ENCODE measurements at regions not wholly inside any gene's neighbourhood (a gene's known extent, or its start where the extent isn't known, plus 50 kb on each side); places are given as distances from the start of the nearest gene placed in this dataset.
"Not testable (repeated sequence)": the region's sequence is repeated elsewhere in the genome, so short reads cannot be mapped to it uniquely, and the experiment has no call there.

GRCh38 chrX:123013141-123013540 lies 170.9 kb upstream of the GRIA3 start:
- DNase-seq = no peak

DNA sequence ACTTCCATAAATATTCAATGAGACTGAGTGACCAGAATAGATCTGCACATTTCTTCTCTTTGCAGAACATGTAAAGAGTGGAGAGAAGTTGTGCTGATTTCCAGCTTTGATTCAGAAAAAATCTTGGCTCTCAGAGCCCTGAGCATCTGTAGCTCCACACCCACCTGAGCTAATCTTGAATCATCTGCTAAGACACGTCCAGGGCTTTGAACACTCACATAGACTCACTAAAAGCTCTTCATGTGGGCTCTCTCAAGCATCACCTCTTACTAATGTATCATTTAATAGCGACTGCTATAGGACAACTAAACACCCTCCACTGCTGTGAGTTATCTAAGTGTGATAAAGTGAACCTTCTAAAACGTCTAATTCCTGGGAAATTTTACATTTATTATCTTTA lies 147.7 kb upstream of the GRIA3 start:
- DNase-seq = no peak

DNA sequence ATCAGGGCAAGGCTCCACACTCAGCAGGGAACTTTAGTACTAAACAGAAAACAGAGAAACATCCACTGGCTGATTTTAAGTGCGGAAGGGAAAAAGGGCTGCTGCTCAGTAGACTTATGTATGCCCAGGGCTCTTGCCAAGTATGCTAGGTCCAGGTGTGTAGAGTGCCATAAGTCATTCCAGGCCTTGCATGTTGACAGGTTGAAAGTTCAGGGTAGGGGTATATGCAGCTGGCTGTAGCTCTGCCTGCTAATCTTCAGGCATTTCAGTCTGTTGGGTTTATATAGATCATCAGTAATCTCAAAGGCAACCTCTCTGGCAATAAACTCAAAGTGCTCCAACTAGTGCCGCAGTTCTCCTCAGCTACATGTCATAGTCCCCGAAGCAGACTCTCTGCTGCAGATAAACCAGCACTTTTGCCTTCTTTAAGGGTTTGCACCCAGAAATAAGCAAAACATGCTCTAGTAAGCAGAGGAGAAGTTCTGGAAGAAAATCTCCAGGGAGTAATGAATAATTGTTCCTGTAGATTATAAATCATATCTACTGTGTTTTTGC lies 134.9 kb upstream of the GRIA3 start:
- no peak for DNase-seq

DNA sequence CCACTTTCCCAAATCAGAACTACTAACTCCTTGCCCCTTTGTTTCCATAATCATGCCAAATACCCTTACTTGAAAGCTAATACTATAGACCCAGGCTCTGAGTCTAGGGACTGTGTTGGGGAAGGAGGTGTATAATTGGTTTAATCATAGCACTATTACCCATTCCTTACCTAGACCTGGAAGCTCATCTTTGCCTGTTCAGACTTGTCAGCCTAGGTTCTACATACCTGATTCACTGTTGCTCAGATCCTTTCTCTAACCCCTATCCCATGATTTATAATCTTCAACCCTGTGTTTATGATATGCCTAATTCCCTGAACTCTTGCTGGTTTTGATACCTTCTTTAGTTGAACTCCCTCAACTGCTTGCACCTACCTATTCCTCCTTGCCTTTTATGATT lies 123.1 kb upstream of the GRIA3 start:
- DNase-seq = no peak

DNA sequence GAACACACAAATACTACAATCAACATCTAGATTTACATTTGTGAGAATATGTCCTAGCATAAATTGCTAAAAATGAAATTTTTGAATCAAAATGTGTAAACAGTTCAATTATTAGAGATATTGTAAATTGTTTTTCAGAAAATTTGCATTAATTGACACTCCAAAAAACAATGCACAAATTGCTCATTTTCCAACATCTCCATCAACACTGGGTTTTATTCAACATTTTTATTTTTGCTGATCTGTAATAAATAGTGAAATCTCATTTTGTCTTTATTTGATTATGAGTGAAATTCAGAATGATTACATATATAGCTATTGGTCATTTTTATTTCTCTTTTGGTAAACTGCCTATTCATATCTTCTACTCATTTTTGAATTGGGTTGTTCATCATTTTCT lies 120.0 kb upstream of the GRIA3 start:
- no peak for DNase-seq

DNA sequence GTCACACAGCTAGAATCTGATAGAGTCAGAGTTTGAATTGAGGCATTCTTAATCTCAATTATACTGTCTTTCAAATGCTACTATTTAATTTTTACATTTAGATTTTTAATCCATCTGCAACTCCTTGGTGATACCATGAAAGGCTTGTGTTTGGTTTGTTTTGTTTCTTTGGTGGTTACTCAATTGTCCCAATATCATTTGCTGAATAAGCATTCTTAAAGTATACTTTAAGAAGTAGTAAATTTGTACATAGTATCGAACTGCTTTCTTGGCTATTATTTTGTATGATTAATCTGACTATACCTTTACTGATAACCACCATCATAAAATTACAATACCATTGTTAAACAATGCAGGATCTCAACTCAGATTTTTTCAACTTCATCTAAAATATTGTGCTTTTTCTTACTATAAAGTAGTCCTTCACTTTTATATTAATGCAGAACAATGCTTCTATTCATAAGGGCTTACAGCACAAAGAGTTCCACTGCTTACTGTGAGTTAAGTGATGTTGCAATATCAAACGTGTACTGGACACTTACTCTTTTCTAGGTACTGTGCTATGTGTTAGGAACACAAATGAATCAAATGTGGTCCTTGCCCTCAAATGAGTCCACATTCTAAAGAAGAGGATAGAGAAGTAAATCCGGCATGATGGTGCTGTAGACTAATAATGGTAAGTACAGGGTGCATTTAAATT lies 111.2 kb upstream of the GRIA3 start:
- DNase-seq = no peak

DNA sequence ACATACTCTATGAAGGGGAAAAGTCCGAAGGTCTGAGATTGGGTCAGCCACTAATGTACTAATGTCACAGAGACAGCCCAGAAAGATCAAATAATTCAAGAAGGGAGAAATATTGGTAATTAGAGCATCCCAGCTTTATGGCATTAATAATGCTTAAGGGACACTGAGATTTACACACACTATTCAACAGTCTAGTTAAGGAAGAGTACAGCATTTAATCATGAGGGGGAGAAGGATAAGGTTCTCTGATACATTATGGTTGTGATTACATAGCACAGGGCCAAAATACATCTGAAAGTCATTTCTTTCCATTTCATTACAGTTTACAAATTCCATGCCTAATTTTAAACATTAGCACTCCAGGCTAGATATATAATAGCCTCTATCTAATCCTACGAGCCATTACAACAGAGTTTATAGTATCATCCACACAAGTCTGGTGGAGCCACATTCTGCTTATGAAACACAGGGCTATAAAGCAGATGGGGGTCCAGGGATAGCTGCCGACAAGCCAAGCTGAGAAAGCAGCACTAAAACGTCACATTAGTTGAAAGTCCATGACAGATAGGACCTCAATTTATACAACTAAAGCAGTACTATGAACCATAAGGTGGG lies 108.0 kb upstream of the GRIA3 start:
- DNase-seq = no peak

GRCh38 chrX:123077631-123078030 lies 106.4 kb upstream of the GRIA3 start:
- DNase-seq = no peak

DNA sequence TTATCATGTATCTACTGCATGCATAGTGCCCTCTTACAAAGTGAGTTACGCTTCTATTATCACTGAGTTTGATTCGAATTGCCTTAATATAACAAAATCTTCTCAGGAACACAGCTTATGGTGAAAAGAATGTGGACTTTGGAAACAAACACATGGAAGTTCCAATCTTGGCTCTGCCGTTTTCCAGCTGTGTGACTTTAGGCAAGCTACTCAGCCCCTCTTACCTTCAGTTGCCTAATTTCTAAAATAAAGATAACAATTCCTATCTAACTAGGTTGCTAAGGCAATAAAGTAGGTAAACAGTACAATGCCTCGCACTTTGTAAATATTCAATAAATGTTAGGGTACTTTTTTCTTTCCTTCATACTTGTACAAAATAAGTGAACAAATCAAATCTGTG lies 104.0 kb upstream of the GRIA3 start:
- no peak for DNase-seq

GRCh38 chrX:123081776-123082175 lies 102.3 kb upstream of the GRIA3 start:
- no peak for DNase-seq

GRCh38 chrX:123083924-123084323 lies 100.2 kb upstream of the GRIA3 start:
- DNase-seq = no peak

- DNase-seq = peak; percentile 65
Observed at GRCh38 chrX:123084797-123085196, 99.3 kb upstream of the GRIA3 start.

GRCh38 chrX:123085311-123085940 lies 98.7 kb upstream of the GRIA3 start:
- DNase-seq = peak; percentile 53

- no peak for DNase-seq
Observed at GRCh38 chrX:123086768-123087167, 97.3 kb upstream of the GRIA3 start.

- no peak for DNase-seq
Observed at GRCh38 chrX:123087326-123087725, 96.8 kb upstream of the GRIA3 start.

DNA sequence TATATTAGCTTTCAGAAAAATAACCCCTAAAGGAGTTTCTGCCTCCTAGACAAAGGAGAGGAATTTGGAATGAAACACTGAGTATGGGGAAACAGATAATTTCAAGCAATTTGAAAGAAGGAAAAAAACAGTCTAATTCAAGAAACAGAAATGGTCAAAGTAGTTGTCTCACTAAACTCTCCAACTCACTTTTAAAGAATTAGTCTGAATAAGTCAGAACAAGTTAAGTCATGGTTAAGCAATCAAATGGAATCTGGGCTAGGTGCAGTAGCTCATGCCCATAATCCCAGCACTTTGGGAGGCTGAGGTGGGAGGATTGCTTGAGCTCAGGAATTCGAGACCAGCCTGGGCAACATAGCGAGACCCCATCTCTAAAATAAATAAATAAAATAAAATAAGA lies 95.7 kb upstream of the GRIA3 start:
- DNase-seq = no peak

- no peak for DNase-seq
Observed at GRCh38 chrX:123088930-123089329, 95.1 kb upstream of the GRIA3 start.

DNA sequence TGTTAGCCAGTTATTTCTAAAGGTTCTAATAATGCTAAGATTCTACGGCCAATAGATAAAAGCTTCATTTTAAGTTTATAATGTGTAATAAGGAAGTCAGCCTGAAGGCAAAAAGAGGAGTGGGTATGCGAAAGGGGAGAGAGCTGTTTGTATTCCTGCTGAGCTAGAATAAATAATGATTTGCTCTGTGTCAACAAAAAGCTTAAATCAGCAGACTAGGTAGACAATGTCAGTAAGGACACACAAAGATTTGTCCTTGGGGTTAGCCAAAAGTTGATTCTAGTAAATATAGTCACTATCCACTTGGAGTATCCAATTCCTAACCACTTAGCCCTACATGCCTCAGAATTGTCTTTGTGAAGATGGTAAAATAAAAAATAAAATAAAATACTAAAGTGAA lies 90.3 kb upstream of the GRIA3 start:
- no peak for DNase-seq

DNA sequence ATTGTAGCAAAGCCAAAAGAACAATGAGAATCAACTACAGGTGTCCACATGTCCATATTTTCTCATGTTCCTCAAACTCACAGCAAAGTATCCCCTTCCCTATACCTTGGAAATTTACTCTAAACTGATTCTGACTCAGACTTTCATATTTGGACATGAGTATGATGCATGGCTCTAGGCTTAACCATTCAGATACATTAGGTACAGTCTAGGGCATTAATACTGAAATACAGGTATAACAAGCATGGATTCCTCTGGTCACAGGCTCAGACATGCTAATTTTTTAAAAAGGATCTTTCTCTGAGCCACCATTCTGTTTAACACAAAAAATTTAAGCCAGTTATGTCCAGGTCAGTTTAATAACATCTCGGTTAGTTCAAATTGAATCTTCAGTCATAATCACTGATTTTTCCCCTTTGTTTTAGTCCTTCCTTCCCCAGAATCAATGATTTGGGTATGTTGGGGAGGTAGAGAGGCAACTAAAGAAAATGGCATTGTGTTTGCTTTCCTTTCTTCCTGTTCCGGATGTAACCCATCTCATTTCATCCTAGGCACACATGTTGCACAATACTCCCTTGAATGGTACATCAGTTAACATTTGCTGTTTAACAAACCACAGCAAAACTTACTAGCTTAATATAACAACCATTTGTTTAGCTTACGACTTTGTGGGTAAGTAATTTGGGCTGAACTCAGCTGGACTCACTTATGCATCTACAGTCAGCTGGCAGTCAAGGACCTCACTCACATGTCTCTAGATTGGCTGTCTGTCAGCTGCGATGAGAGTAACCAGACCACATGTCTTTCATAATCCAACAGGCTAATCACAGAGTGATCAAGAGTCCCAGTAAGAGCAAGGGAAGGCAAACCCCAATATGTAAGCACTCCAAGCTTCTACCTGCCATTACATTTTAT lies 75.3 kb upstream of the GRIA3 start:
- no peak for DNase-seq

- DNase-seq = peak; percentile 71
Observed at GRCh38 chrX:123121241-123121640, 62.8 kb upstream of the GRIA3 start.

DNA sequence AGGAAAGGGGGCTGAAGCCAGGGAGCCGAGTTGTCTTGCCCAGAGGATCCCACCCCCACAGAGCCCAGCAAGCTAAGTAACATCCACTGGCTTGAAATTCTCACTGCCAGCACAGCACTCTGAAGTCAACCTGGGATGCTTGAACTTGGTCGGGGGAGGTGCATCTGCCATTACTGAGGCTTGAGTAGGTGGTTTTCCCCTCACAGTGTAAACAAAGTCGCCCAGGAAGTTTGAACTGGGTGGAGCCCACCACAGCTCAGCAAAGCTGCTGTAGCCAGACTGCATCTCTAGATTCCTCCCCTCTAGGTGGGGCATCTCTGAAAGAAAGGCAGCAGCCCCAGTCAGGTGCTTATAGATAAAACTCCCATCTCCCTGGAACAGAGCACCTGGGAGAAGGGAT lies 54.3 kb upstream of the GRIA3 start:
- DNase-seq = not testable (repeated sequence)

Data from islet precursor cell (in vitro differentiated cells).